ENCODE measurements at regions not wholly inside any gene's neighbourhood (a gene's known extent, or its start where the extent isn't known, plus 50 kb on each side); places are given as distances from the start of the nearest gene placed in this dataset.
"Not testable (repeated sequence)": the region's sequence is repeated elsewhere in the genome, so short reads cannot be mapped to it uniquely, and the experiment has no call there.

GRCh38 chr14:56422703-56423213 is 156.8 kb upstream of the TMEM260 start:
- peak; percentile 59 for DNase-seq

DNA sequence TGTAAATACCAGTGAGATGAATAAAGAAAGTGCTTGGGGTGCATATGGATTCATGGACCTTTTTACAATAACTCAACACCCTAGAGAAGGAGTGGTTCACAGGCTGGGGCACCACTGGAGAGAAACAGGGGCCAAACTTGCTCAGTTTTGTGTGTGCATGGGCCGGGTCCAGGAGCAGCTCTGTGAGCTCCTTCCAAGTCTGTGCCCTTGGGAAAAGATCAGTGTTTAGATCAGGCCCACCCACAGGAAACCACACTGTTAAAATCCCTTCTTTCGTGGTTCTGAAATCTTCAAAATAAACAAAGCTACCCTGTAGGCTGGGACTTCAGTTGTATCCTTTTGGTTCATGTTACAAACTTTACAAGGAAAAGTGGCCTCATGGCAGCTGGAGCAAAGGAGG is 156.1 kb upstream of the TMEM260 start:
- no peak for DNase-seq

- no peak for DNase-seq
These were observed 148.6 kb upstream of the TMEM260 start for GRCh38 chr14:56431013-56431412.

GRCh38 chr14:56449670-56450213 is 129.9 kb upstream of the TMEM260 start:
- DNase-seq = no peak

GRCh38 chr14:56452940-56453339 is 126.7 kb upstream of the TMEM260 start:
- no peak for DNase-seq

GRCh38 chr14:56454680-56455079 is 124.9 kb upstream of the TMEM260 start:
- not testable (repeated sequence) for DNase-seq

GRCh38 chr14:56460469-56460868 is 119.1 kb upstream of the TMEM260 start:
- DNase-seq = no peak

- no peak for DNase-seq
These were observed 118.0 kb upstream of the TMEM260 start for GRCh38 chr14:56461276-56462275.

DNA sequence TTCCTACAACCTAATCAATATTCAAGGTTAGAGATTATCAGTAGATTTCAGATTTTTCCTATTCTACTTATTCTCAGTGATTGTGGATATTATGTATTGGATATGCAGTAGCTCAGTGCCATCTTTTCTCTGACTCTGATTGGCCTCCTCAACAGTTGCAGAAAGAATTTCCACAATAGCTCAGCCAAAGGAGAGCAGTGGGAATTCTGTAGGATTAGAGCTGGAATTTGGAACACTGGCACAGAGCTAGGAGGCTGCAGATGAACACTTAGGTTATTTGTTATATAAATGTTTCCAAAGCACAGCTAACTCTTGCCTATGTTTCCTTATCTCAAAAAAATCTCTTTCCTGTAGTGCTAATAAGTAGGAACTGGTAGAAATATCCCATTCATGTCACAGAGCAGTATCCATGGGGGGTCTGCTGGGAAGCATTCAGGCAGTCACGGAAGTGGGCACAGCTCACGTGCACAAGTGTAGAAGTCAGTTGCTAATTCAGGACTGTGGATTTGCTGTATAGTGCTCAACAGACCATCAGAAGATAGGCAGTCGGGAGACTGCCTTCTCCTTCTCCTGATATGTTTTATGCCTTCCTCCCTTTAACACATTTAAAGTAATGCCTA is 116.2 kb upstream of the TMEM260 start:
- DNase-seq = no peak

DNA sequence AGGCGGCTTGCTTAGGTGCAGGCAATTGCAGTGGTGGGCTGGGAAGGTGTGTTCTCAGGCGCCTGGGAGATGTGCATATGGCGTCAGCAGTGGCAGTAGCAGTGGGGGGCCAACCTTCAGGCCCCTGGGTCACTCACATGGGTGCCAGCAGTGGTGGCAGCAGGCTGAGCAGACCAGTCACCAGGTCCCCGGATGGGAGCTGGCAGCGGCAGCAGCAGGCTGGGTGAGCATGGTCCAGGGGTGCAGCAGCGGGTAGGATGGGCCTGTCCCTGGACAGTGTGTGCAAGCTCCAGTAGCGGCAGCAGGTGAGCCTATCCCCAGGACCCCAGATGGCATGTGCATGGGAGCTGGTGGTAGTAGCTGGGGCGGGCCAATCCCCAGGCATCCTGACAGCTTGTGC is 108.5 kb upstream of the TMEM260 start:
- no peak for DNase-seq

DNA sequence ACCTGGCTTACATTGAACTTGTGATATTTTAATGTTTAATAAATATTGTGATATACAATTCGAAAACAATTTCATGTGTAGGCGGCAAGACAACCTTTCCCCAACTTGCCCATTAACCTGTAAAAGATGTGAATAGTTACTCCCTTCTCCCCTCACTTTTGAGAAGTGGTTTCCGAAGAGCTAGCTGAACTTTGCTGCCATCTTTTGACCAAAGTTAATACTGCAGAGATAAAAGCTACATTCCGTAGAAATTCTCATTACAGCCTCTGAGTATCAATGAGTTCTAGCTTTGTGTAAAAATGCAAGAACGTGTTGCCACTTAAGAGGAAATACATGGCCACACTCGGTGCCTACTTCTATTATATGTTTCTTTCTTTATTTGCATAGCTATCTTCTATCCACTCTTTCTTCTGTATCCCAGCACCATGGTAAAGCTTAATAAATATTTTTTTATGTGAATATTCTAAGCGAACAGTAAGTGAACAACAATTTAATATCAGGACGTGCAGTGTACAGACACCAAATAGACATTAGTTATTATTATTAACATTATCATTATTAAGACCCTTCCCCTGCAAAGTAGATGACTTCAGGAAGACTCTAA is 105.1 kb upstream of the TMEM260 start:
- peak; percentile 53 for DNase-seq

DNA sequence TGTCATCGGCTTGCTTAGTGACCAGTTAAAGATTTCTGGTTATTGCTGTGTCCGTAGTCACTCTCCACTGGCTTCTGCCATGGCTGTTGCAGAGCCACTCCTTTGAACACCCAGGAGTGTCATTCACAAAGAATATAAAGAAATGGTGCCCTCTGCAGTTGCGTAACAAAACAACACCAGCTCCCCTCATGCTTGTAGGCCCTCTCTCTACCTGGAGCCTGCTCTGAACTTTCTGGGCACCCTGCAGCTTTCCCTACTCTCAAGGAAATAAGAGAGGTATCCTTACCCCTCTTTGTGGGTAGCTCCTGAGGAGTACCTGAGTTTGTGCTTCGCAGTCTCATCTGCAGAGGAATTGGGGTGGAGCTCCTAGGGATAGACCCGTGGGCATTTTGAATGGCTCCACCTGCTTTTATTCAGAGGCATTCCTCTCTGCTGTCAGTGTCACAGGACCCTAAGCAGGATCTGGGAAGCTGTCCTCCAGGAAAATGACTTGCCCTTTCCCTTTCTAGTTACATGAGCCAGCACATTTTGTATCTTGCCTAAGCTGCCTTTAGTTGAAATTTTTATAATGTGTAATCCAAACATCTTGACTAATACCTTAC is 97.2 kb upstream of the TMEM260 start:
- DNase-seq = peak; percentile 27

DNA sequence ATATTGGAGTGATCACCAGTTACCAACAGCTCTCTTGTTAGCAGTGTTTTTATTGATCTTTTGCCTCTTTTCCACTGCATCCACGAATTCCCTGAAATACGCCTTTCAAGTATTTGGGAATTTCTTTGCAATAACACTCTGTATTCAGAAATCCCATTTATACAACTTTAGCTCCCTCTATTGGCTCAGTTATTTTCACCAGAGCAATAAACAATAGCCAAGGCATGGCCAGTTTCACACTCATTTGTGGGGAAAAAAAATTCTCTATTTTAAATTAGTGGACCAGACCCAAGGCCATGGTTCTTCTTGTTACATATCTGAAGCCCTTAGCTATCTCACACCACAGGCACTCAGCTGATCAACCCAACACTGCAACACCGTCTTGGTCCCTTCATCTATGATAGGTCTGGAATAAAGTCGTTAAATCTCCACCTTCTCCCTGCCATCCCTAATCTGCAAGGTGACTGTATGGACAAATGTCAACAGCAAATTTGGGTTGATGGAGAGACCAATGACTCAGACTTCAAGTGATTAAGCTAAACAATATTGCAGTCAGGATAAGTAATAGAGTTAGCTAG is 92.4 kb upstream of the TMEM260 start:
- DNase-seq = peak; percentile 19

- no peak for DNase-seq
These were observed 91.8 kb upstream of the TMEM260 start for GRCh38 chr14:56487761-56488160.

DNA sequence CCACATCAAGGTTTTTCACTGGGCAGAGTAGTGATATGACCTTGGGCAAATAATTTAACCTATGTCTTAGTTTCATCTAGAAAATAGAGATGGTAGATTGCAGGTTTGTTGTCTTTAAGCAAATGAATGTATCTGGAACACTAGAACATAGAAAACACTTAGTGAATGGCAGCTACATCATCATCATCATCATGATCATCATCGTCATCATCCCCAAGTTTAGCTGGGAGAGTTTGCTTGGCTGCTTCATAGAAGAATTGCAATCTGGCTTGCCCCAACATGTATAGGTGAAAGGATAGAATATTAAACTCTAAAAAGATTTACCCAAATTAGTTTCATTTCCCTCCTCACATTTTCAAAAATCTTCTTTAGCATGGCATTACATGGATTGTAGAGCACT is 91.3 kb upstream of the TMEM260 start:
- no peak for DNase-seq

DNA sequence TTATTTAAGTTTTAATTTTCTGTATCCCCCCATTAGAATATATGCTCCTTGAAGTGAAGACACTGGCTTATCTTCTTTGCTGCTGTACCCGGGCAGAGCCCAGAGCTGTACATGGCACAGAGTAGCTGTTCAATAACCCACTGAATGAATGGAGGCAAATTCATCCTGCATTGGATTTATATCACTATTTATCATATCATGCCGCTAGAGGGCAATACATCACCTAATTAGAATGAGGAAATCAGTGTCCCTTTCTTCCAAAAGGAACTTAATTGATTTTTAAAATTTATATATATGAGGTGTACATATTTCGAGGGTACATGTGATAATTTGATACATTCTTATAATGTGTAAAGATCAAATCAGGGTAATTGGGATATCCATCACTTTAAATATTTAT is 89.2 kb upstream of the TMEM260 start:
- peak; percentile 32 for DNase-seq

DNA sequence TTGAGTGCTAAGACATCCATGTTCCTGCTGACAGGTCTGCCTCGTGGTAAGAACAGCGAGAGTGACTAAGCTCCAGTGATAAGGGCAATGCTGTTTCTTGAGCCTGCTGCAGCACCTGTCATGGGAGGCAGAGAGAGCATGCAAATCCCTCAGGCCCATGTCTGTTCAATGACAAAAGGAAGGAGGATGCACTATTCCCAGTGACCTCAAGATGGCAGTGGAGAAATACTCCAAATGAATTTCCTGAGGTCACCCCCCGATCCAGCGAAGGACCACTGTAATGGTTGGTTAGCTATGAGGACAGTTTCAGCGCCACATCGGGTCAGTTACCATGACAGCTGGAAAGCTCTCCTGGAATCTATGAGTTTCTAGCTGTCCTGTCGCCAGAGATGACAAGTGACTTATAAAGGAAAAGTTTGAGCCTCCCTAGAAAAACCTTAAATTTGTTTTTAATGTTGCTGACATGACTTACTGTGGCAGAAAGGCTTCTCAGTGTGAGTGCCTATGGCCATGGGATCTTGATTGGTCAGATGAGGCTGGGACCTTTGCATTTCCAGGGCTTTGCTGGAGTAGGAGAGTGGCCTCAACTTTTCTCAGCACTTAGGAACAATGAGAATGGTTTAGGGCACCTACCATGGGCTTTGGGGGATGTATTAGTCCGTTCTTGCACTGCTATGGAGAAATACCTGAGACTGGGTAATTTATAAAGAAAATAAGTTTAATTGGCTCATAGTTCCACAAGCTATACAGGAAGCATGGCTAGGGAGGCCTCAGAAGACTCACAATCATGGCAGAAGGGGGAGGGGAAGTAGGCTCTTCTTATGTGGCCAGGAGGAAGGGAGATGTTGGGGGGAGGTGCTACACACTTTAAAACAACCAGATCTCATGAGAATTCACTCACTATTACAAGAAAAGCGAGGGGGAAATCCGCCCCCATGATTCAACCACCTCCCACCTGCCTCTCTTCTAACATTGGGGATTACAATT is 88.0 kb upstream of the TMEM260 start:
- peak; percentile 78 for DNase-seq

DNA sequence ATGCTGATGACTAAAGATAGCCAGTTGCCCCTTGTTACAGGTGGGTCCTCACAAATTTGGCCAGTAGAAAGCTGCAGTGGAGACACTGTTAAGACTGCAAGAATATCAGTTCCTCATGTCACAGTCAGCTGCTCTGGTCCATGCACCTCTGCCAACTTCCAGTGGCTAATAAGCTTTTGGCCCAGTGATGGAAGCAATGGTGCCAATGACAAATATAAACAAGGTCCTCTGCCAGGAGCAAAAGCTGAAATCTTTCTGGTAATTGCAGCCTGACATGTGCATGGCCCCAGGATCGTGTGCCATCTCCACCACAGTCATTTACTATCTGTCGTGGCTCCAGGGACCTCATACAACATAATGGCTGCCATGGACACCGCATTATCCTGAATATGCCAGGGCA is 85.4 kb upstream of the TMEM260 start:
- no peak for DNase-seq

DNA sequence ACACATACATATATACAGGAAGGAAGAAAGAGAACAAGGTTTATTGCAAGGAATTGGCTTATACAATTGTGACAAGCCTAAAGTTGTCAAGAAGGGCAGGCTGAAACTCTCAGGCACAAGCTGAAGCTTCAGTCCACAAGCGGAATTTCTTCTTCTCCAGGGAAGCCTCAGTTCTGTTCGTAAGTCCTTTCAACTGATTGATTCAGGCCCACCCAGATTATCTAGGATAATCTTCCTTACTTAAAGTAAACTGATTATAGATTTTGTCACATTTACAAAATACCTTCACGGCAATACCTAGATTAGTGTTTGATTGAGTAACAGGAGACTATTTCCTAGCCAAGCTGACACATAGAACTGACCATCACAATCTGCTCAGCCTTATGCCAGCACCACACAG is 81.5 kb upstream of the TMEM260 start:
- no peak for DNase-seq

DNA sequence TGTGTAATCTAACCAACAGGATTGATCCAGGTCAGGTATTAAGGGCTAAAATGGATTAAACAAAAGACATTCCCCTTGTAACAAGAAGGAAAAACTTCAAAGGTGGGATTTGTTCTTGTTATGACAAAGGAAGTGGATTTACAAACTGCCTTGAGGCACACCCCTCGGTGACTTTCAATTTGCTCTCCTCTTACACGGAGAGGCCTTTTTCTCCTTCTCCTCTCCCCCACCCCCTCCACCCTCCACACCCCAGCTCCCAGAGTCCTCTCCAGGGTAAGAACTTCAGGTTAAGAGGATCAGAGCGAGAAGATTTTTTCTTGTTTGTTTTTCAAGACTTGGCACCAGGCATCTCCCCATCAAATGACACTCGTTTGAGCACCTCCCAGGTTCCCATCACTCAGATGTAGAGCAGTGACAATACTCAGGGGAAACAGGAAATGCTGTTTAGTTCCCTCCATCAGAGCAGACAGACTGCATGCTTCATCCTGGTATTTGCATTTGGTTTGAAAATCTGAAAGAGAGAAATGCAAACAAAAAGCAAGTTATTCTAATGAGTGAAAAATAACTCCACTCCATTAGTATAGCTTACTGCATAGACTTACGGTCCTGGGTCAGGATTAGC is 77.6 kb upstream of the TMEM260 start:
- peak; percentile 19 for DNase-seq

DNA sequence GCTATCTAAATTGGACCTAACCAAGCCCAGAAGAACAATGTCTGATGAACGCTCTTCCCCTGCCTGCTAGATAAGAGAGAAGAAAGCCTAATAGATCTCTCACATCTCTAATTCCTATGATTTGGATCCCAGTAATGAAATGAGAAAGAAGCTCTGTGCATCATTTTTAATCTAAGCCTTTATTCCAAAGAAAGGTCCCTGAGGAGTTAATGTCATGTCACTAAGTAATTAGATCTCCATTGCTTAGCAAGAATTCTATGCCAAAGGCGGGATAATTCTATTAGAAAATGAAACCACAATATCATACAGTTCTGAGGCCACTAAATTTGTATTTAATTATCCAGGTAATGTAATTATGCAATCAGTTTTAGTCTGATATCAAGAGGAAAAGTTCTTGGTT is 74.2 kb upstream of the TMEM260 start:
- no peak for DNase-seq
